ENCODE measurements at regions not wholly inside any gene's neighbourhood (a gene's known extent, or its start where the extent isn't known, plus 50 kb on each side); places are given as distances from the start of the nearest gene placed in this dataset.
"Not testable (repeated sequence)": the region's sequence is repeated elsewhere in the genome, so short reads cannot be mapped to it uniquely, and the experiment has no call there.

- intact Hi-C loops (cut with DNase I): no loop called here
- Histone ChIP-seq H3K9me3 (ENCODE audit: control insufficient read depth, low read length) (no peaks in the 10 kb centered on the region), H3K4me1 (ENCODE audit: control insufficient read depth in 1 of 2, insufficient read depth in 2 of 2, low read length in 2 of 2) (no peaks in the 10 kb centered on the region), H3K36me3 (ENCODE audit: control insufficient read depth in 1 of 2, insufficient read depth in 2 of 2, low read length in 1 of 2) (no peaks in the 10 kb centered on the region), H3K27me3 (ENCODE audit: control insufficient read depth in 1 of 2, insufficient read depth in 2 of 2, low read length in 1 of 2) (no peaks in the 10 kb centered on the region), H3K4me3 (ENCODE audit: low read length in 2 of 2) (no peak overlapping the region), H3K27ac (ENCODE audit: low read depth in 1 of 2, low read length in 2 of 2) (no peak overlapping the region)
- DNase-seq (peak in 1 of 2 donors; percentile 46), ATAC-seq (ENCODE audit: low FRiP score) (no peak)
- 96 to 98% methylated on average over 5 of the region's 5 CpGs for WGBS, 2 donors
Observed at GRCh38 chr6:141531040-141531439, 601.7 kb upstream of the GJE1 start.

- Histone ChIP-seq H3K36me3 (ENCODE audit: control insufficient read depth in 1 of 2, insufficient read depth in 2 of 2, low read length in 1 of 2) (no peaks in the 10 kb centered on the region), H3K27me3 (ENCODE audit: control insufficient read depth in 1 of 2, insufficient read depth in 2 of 2, low read length in 1 of 2) (no peaks in the 10 kb centered on the region), H3K9me3 (ENCODE audit: control insufficient read depth, low read length) (no peaks in the 10 kb centered on the region), H3K4me3 (ENCODE audit: low read length in 2 of 2) (no peak overlapping the region), H3K4me1 (ENCODE audit: control insufficient read depth in 1 of 2, insufficient read depth in 2 of 2, low read length in 2 of 2) (peaks cover 0 to 2% of the 10 kb centered on the region in 2 donors), H3K27ac (ENCODE audit: low read depth in 1 of 2, low read length in 2 of 2) (no peak overlapping the region)
- intact Hi-C loops (cut with DNase I): no loop called here
- DNase-seq (no peak), ATAC-seq (ENCODE audit: low FRiP score) (no peak)
- 87 to 90% methylated on average over 1 of the region's 1 CpG for WGBS, 2 donors
Observed at GRCh38 chr6:141528596-141528995, 604.1 kb upstream of the GJE1 start.

GRCh38 chr6:141526985-141527384 lies 605.7 kb upstream of the GJE1 start:
- Histone ChIP-seq H3K36me3 (ENCODE audit: control insufficient read depth in 1 of 2, insufficient read depth in 2 of 2, low read length in 1 of 2) (no peaks in the 10 kb centered on the region), H3K9me3 (ENCODE audit: control insufficient read depth, low read length) (no peaks in the 10 kb centered on the region), H3K27ac (ENCODE audit: low read depth in 1 of 2, low read length in 2 of 2) (no peak overlapping the region), H3K4me3 (ENCODE audit: low read length in 2 of 2) (no peak overlapping the region), H3K4me1 (ENCODE audit: control insufficient read depth in 1 of 2, insufficient read depth in 2 of 2, low read length in 2 of 2) (peaks cover 0 to 2% of the 10 kb centered on the region in 2 donors), H3K27me3 (ENCODE audit: control insufficient read depth in 1 of 2, insufficient read depth in 2 of 2, low read length in 1 of 2) (no peaks in the 10 kb centered on the region)
- ATAC-seq (ENCODE audit: low FRiP score) (no peak), DNase-seq (no peak)
- intact Hi-C loops (cut with DNase I): no loop called here
- 43 to 45% methylated on average over 6 of the region's 6 CpGs for WGBS, 2 donors

GRCh38 chr6:141521440-141521839 lies 611.3 kb upstream of the GJE1 start:
- H3K9me3 ChIP-seq (ENCODE audit: control insufficient read depth, low read length): no peaks in the 10 kb centered on the region
- H3K4me3 ChIP-seq (ENCODE audit: low read length in 2 of 2): no peak overlapping the region
- H3K36me3 ChIP-seq (ENCODE audit: control insufficient read depth in 1 of 2, insufficient read depth in 2 of 2, low read length in 1 of 2): no peaks in the 10 kb centered on the region
- peaks cover 0 to 2% of the 10 kb centered on the region in 2 donors for H3K4me1 ChIP-seq (ENCODE audit: control insufficient read depth in 1 of 2, insufficient read depth in 2 of 2, low read length in 2 of 2)
- H3K27me3 ChIP-seq (ENCODE audit: control insufficient read depth in 1 of 2, insufficient read depth in 2 of 2, low read length in 1 of 2): no peaks in the 10 kb centered on the region
- no peak overlapping the region for H3K27ac ChIP-seq (ENCODE audit: low read depth in 1 of 2, low read length in 2 of 2)
- DNase-seq (no peak), ATAC-seq (ENCODE audit: low FRiP score) (no peak)
- intact Hi-C loops (cut with DNase I): no loop called here

- DNase-seq (no peak), ATAC-seq (ENCODE audit: low FRiP score) (no peak)
- Histone ChIP-seq H3K27me3 (ENCODE audit: control insufficient read depth in 1 of 2, insufficient read depth in 2 of 2, low read length in 1 of 2) (no peaks in the 10 kb centered on the region), H3K36me3 (ENCODE audit: control insufficient read depth in 1 of 2, insufficient read depth in 2 of 2, low read length in 1 of 2) (no peaks in the 10 kb centered on the region), H3K4me3 (ENCODE audit: low read length in 2 of 2) (no peak overlapping the region), H3K27ac (ENCODE audit: low read depth in 1 of 2, low read length in 2 of 2) (no peak overlapping the region), H3K9me3 (ENCODE audit: control insufficient read depth, low read length) (no peaks in the 10 kb centered on the region), H3K4me1 (ENCODE audit: control insufficient read depth in 1 of 2, insufficient read depth in 2 of 2, low read length in 2 of 2) (no peaks in the 10 kb centered on the region)
- intact Hi-C loops (cut with DNase I): no loop called here
- 86 to 91% methylated on average over 1 of the region's 1 CpG for WGBS, 2 donors
Observed at GRCh38 chr6:141513830-141514229, 618.9 kb upstream of the GJE1 start.

- ATAC-seq (ENCODE audit: low FRiP score) (no peak), DNase-seq (no peak)
- H3K27ac ChIP-seq (ENCODE audit: low read depth in 1 of 2, low read length in 2 of 2): no peak overlapping the region
- no peaks in the 10 kb centered on the region for H3K4me1 ChIP-seq (ENCODE audit: control insufficient read depth in 1 of 2, insufficient read depth in 2 of 2, low read length in 2 of 2)
- H3K27me3 ChIP-seq (ENCODE audit: control insufficient read depth in 1 of 2, insufficient read depth in 2 of 2, low read length in 1 of 2): no peaks in the 10 kb centered on the region
- H3K36me3 ChIP-seq (ENCODE audit: control insufficient read depth in 1 of 2, insufficient read depth in 2 of 2, low read length in 1 of 2): no peaks in the 10 kb centered on the region
- intact Hi-C loops (cut with DNase I): no loop called here
- H3K4me3 ChIP-seq (ENCODE audit: low read length in 2 of 2): no peak overlapping the region
- H3K9me3 ChIP-seq (ENCODE audit: control insufficient read depth, low read length): peaks cover 1% of the 10 kb centered on the region
Observed at GRCh38 chr6:141510803-141511202, 621.9 kb upstream of the GJE1 start.

GRCh38 chr6:141506062-141506461 lies 626.7 kb upstream of the GJE1 start:
- H3K9me3 ChIP-seq (ENCODE audit: control insufficient read depth, low read length); H3K36me3 ChIP-seq (ENCODE audit: control insufficient read depth in 1 of 2, insufficient read depth in 2 of 2, low read length in 1 of 2); DNase-seq; ATAC-seq (ENCODE audit: low FRiP score); H3K27ac ChIP-seq (ENCODE audit: low read depth in 1 of 2, low read length in 2 of 2); H3K27me3 ChIP-seq (ENCODE audit: control insufficient read depth in 1 of 2, insufficient read depth in 2 of 2, low read length in 1 of 2); H3K4me1 ChIP-seq (ENCODE audit: control insufficient read depth in 1 of 2, insufficient read depth in 2 of 2, low read length in 2 of 2); intact Hi-C loops (cut with DNase I); H3K4me3 ChIP-seq (ENCODE audit: low read length in 2 of 2): not testable (repeated sequence)
- 97% methylated on average over 1 of the region's 1 CpG for WGBS, 2 donors

- 94 to 100% methylated on average over 1 of the region's 1 CpG for WGBS, 2 donors
- H3K9me3 ChIP-seq (ENCODE audit: control insufficient read depth, low read length); H3K27ac ChIP-seq (ENCODE audit: low read depth in 1 of 2, low read length in 2 of 2); intact Hi-C loops (cut with DNase I); H3K4me3 ChIP-seq (ENCODE audit: low read length in 2 of 2); H3K4me1 ChIP-seq (ENCODE audit: control insufficient read depth in 1 of 2, insufficient read depth in 2 of 2, low read length in 2 of 2); DNase-seq; H3K27me3 ChIP-seq (ENCODE audit: control insufficient read depth in 1 of 2, insufficient read depth in 2 of 2, low read length in 1 of 2); ATAC-seq (ENCODE audit: low FRiP score); H3K36me3 ChIP-seq (ENCODE audit: control insufficient read depth in 1 of 2, insufficient read depth in 2 of 2, low read length in 1 of 2): not testable (repeated sequence)
Observed at GRCh38 chr6:141504318-141504717, 628.4 kb upstream of the GJE1 start.

- Histone ChIP-seq H3K27me3 (ENCODE audit: control insufficient read depth in 1 of 2, insufficient read depth in 2 of 2, low read length in 1 of 2) (no peaks in the 10 kb centered on the region), H3K9me3 (ENCODE audit: control insufficient read depth, low read length) (peaks cover 5% of the 10 kb centered on the region), H3K4me1 (ENCODE audit: control insufficient read depth in 1 of 2, insufficient read depth in 2 of 2, low read length in 2 of 2) (no peaks in the 10 kb centered on the region), H3K27ac (ENCODE audit: low read depth in 1 of 2, low read length in 2 of 2) (no peak overlapping the region), H3K36me3 (ENCODE audit: control insufficient read depth in 1 of 2, insufficient read depth in 2 of 2, low read length in 1 of 2) (no peaks in the 10 kb centered on the region), H3K4me3 (ENCODE audit: low read length in 2 of 2) (no peak overlapping the region)
- DNase-seq: no peak
- no peak for ATAC-seq (ENCODE audit: low FRiP score)
- intact Hi-C loops (cut with DNase I): no loop called here
- 91 to 92% methylated on average over 1 of the region's 1 CpG for WGBS, 2 donors
Observed at GRCh38 chr6:141501616-141502015, 631.1 kb upstream of the GJE1 start.
